HEK293 (cell line): ENCODE measurements at regions not wholly inside any gene's neighbourhood (a gene's known extent, or its start where the extent isn't known, plus 50 kb on each side); places are given as distances from the start of the nearest gene placed in this dataset.
"Not testable (repeated sequence)": the region's sequence is repeated elsewhere in the genome, so short reads cannot be mapped to it uniquely, and the experiment has no call there.

ENCODE experiments used
- CTCF ChIP-seq: fragments of 450-650 bp; formaldehyde crosslinking; IDR thresholded peaks from 2 replicates; pipeline ENCODE4 v1.5.1; 2016; ENCODE audit warnings: missing biosample characterization, missing genetic modification characterization
- FEZF1 ChIP-seq: fragments of 450-650 bp; formaldehyde crosslinking; IDR thresholded peaks from 2 replicates; pipeline ENCODE4 v1.5.1; 2016; ENCODE audit warnings: missing biosample characterization, missing genetic modification characterization
- PATZ1 ChIP-seq: fragments of 450-650 bp; formaldehyde crosslinking; IDR thresholded peaks from 2 replicates; pipeline ENCODE4 v1.5.1; 2016; ENCODE audit warnings: missing biosample characterization, missing genetic modification characterization
- REST ChIP-seq: fragments of 450-650 bp; formaldehyde crosslinking; IDR thresholded peaks from 2 replicates; pipeline ENCODE4 v1.5.1; 2016; ENCODE audit warnings: missing biosample characterization, missing genetic modification characterization
- ZNF202 ChIP-seq: fragments of 450-650 bp; formaldehyde crosslinking; IDR thresholded peaks from 2 replicates; pipeline ENCODE4 v1.5.1; 2016; ENCODE audit warnings: missing biosample characterization, missing genetic modification characterization, borderline replicate concordance
- ZNF24 ChIP-seq: fragments of 450-650 bp; formaldehyde crosslinking; IDR thresholded peaks from 2 replicates; pipeline ENCODE4 v1.5.1; 2016; ENCODE audit warnings: missing biosample characterization, missing genetic modification characterization

DNA sequence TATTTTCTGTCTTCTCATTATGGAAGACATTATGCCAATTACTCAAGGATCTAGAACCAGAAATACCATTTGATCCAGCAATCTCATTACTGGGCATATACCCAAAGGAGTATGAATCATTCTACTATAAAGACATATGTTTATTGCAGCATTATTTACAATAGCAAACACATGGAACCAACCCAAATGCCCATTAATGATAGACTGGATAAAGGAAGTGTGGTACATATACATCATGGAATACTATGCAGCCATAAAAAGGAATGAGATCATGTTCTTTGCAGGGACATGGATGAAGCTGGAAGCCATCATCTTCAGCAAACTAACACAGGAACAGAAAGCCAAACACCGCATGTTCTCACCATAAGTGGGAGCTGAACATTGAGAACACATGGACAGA, 161.8 kb upstream of the DAAM1 start:
- not testable (repeated sequence) for TF ChIP-seq PATZ1; ZNF24 (tag by site-specific recombination); CTCF (tag by site-specific recombination); REST (tag by site-specific recombination); FEZF1 (tag by site-specific recombination); ZNF202 (tag by site-specific recombination)
